T-cell (primary cell): ENCODE measurements at regions not wholly inside any gene's neighbourhood (a gene's known extent, or its start where the extent isn't known, plus 50 kb on each side); places are given as distances from the start of the nearest gene placed in this dataset.

ENCODE experiments used
- ATAC-seq, 4 experiments: fragments of 200-7000 bp in 3 of 4; fragments of 150-1000 bp in 1 of 4; cut with Tn5 transposase; replicated peaks in 1 of 4; 1 replicate in 3 of 4; 2 replicates in 1 of 4; pipeline ENCODE4 v1.10.0; 2021; ENCODE audit warnings: moderate library complexity in 3 of 4, mild to moderate bottlenecking in 2 of 4, moderate number of reproducible peaks in 1 of 4
- CTCF ChIA-PET, 2 donors: fragments of 300-600 bp; sonication (Branson Sonifier 250); formaldehyde crosslinking; loops; one replicate each; lab custom pipeline; 2022; ENCODE audit warnings: antibody characterized with exemption in 2 of 2; lab: Charles Lee
- POLR2A ChIA-PET, 2 donors: fragments of 300-600 bp; sonication (Branson Sonifier 250); formaldehyde crosslinking; loops; one replicate each; lab custom pipeline; 2022; ENCODE audit warnings: antibody characterized with exemption in 2 of 2; lab: Charles Lee
- DNase-seq, 35 experiments: peaks; one replicate each; pipeline versions ENCODE4 v3.0.0 to v3.0.0-alpha.2; 2013 to 2023
- H3K27ac ChIP-seq: one replicate; pipeline ENCODE4 v1.5.1; 2013; ENCODE audit warnings: low read length
- H3K27me3 ChIP-seq, 2 experiments: replicated peaks in 1 of 2; 1 replicate in 1 of 2; 2 replicates in 1 of 2; pipeline versions ENCODE4 v1.6.1 to v1.7.0; 2013; ENCODE audit warnings: low read length in 1 of 2, mixed read lengths in 1 of 2; ENCODE audit not compliant: control insufficient read depth in 2 of 2, insufficient read depth in 2 of 2; ENCODE audit errors: extremely low read depth in 1 of 2
- H3K36me3 ChIP-seq, 2 donors: 1 replicate in 1 of 2; 2 replicates in 1 of 2; pipeline versions ENCODE4 v1.6.1 to v1.7.0; 2013; ENCODE audit warnings: low read length in 1 of 2; ENCODE audit not compliant: control insufficient read depth in 2 of 2, insufficient read depth in 1 of 2; ENCODE audit errors: extremely low read depth in 1 of 2
- H3K4me1 ChIP-seq, 2 experiments: 1 replicate in 1 of 2; 2 replicates in 1 of 2; pipeline versions ENCODE4 v1.6.1 to v1.7.0; 2013; ENCODE audit warnings: low read length in 2 of 2, mixed read lengths in 1 of 2; ENCODE audit not compliant: insufficient read depth in 2 of 2, control insufficient read depth in 1 of 2; ENCODE audit errors: extremely low read depth in 1 of 2
- H3K4me3 ChIP-seq, 2 donors: 1 replicate in 1 of 2; 2 replicates in 1 of 2; pipeline versions ENCODE4 v1.5.1 to v1.7.0; 2013; ENCODE audit warnings: mild to moderate bottlenecking in 2 of 2, low read length in 1 of 2, moderate library complexity in 1 of 2; ENCODE audit not compliant: control insufficient read depth in 1 of 2; ENCODE audit errors: extremely low read depth in 1 of 2
- H3K9me3 ChIP-seq: 2 replicates; pipeline ENCODE4 v1.7.0; 2013
- H3K27ac Mint-ChIP-seq, 2 donors: one replicate each; pipeline ENCODE4 v1.8.0; 2020 to 2021; ENCODE audit warnings: mild to moderate bottlenecking in 2 of 2, mixed read lengths in 2 of 2
- H3K27me3 Mint-ChIP-seq, 2 donors: one replicate each; pipeline ENCODE4 v1.8.0; 2021 to 2022; ENCODE audit warnings: mixed read lengths in 2 of 2
- H3K36me3 Mint-ChIP-seq: one replicate; pipeline ENCODE4 v1.8.0; 2021; ENCODE audit warnings: mixed read lengths
- H3K4me1 Mint-ChIP-seq, 3 donors: one replicate each; pipeline ENCODE4 v1.8.0; 2020 to 2022; ENCODE audit warnings: mixed read lengths in 3 of 3, mild to moderate bottlenecking in 1 of 3
- H3K4me3 Mint-ChIP-seq, 3 donors: one replicate each; pipeline ENCODE4 v1.8.0; 2020 to 2022; ENCODE audit warnings: mild to moderate bottlenecking in 3 of 3, mixed read lengths in 3 of 3, moderate library complexity in 3 of 3
- H3K9me3 Mint-ChIP-seq, 3 donors: one replicate each; pipeline ENCODE4 v1.8.0; 2020 to 2022; ENCODE audit warnings: mixed read lengths in 3 of 3
- WGBS: methylation state at CpG from one replicate; pipeline ENCODE4 v1.1.5; 2013; ENCODE audit warnings: missing lambda C conversion rate; ENCODE audit not compliant: insufficient coverage; 5-methylcytosine and 5-hydroxymethylcytosine counted together

GRCh38 chr5:2460098-2460497 lies 291.4 kb downstream of the IRX2 start:
- no peaks in the 10 kb centered on the region for H3K4me1 Mint-ChIP-seq
- CTCF ChIA-PET = interaction anchor here in 1 of 2 donors (0.5 kb wide), 1 partner anchor 12 kb away, joined by 3 read pairs; no protein-coding TSS in a partner anchor
- H3K9me3 Mint-ChIP-seq = peaks cover 0 to 4% (median 0%) of the 10 kb centered on the region in 3 donors
- no peak for ATAC-seq
- WGBS = 75% methylated on average over 2 of the region's 3 CpGs
- Histone ChIP-seq H3K27me3 (peaks cover 0 to 11% of the 10 kb centered on the region in 2 experiments), H3K4me1 (no peaks in the 10 kb centered on the region), H3K27ac (no peak overlapping the region), H3K9me3 (no peaks in the 10 kb centered on the region), H3K36me3 (no peaks in the 10 kb centered on the region), H3K4me3 (no peak overlapping the region)
- peaks cover 4 to 5% of the 10 kb centered on the region in 2 donors for H3K27me3 Mint-ChIP-seq
- no peak overlapping the region for H3K27ac Mint-ChIP-seq
- POLR2A ChIA-PET = no interaction called here
- H3K4me3 Mint-ChIP-seq = no peak overlapping the region
- no peaks in the 10 kb centered on the region for H3K36me3 Mint-ChIP-seq
- no peak for DNase-seq

DNA sequence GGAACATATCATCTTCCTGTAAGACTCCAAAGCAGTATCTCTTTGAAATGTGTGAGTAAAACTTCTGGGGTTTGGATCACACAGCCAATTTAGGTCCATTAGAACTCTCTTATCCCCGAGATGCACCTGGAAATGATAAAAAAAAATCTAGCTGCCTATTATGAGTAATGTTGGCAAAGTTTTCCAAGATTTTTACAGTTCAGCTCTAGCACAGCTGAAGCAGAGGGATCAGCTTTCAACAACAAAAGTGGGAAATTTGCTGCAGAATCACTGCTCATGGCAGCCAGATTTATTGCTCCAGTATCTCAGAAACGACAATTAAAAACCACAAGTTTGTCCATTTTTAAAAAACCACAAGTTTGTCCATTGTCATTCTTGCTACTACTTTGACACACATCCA lies 292.2 kb downstream of the IRX2 start:
- H3K27ac ChIP-seq = no peak overlapping the region
- H3K4me1 ChIP-seq = no peaks in the 10 kb centered on the region
- WGBS = no CpG with 5 or more reads among the region's 2 CpGs
- H3K27me3 ChIP-seq = peaks cover 0 to 11% of the 10 kb centered on the region in 2 experiments
- no peak for ATAC-seq
- H3K36me3 ChIP-seq = no peaks in the 10 kb centered on the region
- peaks cover 0 to 4% (median 0%) of the 10 kb centered on the region in 3 donors for H3K9me3 Mint-ChIP-seq
- POLR2A ChIA-PET = no interaction called here
- no peak overlapping the region for H3K27ac Mint-ChIP-seq
- H3K36me3 Mint-ChIP-seq = no peaks in the 10 kb centered on the region
- no peaks in the 10 kb centered on the region for H3K9me3 ChIP-seq
- peaks cover 4 to 5% of the 10 kb centered on the region in 2 donors for H3K27me3 Mint-ChIP-seq
- no peak overlapping the region for H3K4me3 Mint-ChIP-seq
- no peaks in the 10 kb centered on the region for H3K4me1 Mint-ChIP-seq
- H3K4me3 ChIP-seq = no peak overlapping the region
- no peak for DNase-seq
- CTCF ChIA-PET = interaction anchor here in 1 of 2 donors (0.5 kb wide), 1 partner anchor 13 kb away, joined by 3 read pairs; no protein-coding TSS in a partner anchor

DNA sequence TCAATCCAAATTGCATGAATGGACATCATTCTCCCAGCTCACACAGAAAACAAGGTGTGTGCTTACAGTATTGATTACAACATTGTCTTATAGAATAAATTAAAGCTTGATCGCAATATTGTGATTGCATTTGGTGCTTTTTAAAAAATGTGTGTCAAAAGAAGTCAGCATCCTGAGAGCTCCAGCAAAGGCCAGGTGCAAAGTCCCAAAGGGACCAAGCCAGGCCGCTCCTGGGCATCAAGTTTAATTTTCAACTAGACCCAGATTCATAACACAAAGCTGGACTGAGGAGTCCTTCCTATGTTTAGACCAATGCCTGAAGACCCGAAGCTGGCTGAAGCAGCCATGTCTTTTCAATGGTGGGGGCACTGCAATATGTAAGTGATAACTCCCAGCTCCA lies 295.6 kb downstream of the IRX2 start:
- H3K36me3 Mint-ChIP-seq = no peaks in the 10 kb centered on the region
- H3K27ac Mint-ChIP-seq = no peak overlapping the region
- Histone ChIP-seq H3K36me3 (no peaks in the 10 kb centered on the region), H3K27me3 (peaks cover 0 to 11% of the 10 kb centered on the region in 2 experiments), H3K4me1 (no peaks in the 10 kb centered on the region), H3K9me3 (no peaks in the 10 kb centered on the region), H3K27ac (no peak overlapping the region), H3K4me3 (no peak overlapping the region)
- H3K27me3 Mint-ChIP-seq = peaks cover 4 to 5% of the 10 kb centered on the region in 2 donors
- H3K4me1 Mint-ChIP-seq = no peaks in the 10 kb centered on the region
- no CpG with 5 or more reads among the region's 3 CpGs for WGBS
- H3K9me3 Mint-ChIP-seq = no peaks in the 10 kb centered on the region
- CTCF ChIA-PET = no interaction called here
- POLR2A ChIA-PET = no interaction called here
- no peak for ATAC-seq
- no peak for DNase-seq
- H3K4me3 Mint-ChIP-seq = no peak overlapping the region

DNA sequence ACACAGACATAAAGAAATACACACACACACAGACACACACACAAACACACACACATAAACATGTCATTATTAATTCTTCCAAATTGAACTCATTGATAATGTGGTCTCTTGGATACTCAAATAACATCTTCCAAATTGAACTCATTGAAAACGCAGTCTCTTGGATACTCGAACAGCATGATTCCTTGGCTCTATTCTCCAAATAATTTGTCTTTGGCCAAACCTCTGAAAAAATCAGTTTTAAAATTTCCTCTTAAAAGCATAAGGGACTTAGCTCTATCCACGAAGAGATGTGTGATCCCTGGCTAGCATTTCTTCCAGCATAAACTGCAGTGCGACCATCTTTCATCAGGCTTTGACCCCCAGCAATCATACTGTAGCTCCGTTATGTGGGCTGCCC lies 296.6 kb downstream of the IRX2 start:
- no peaks in the 10 kb centered on the region for H3K36me3 Mint-ChIP-seq
- Histone ChIP-seq H3K27me3 (peaks cover 0 to 8% of the 10 kb centered on the region in 2 experiments), H3K36me3 (no peaks in the 10 kb centered on the region), H3K4me1 (no peaks in the 10 kb centered on the region), H3K27ac (no peak overlapping the region), H3K4me3 (no peak overlapping the region), H3K9me3 (no peaks in the 10 kb centered on the region)
- ChIA-PET CTCF (no interaction called here), POLR2A (no interaction called here)
- H3K4me3 Mint-ChIP-seq = no peak overlapping the region
- DNase-seq (no peak), ATAC-seq (no peak)
- WGBS = 75% methylated on average over 2 of the region's 5 CpGs
- no peaks in the 10 kb centered on the region for H3K9me3 Mint-ChIP-seq
- no peaks in the 10 kb centered on the region for H3K4me1 Mint-ChIP-seq
- no peak overlapping the region for H3K27ac Mint-ChIP-seq
- peaks cover 2% of the 10 kb centered on the region in 2 donors for H3K27me3 Mint-ChIP-seq

- Histone ChIP-seq H3K36me3 (no peaks in the 10 kb centered on the region), H3K27me3 (peaks cover 0 to 8% of the 10 kb centered on the region in 2 experiments), H3K4me1 (no peaks in the 10 kb centered on the region), H3K4me3 (no peak overlapping the region), H3K27ac (no peak overlapping the region), H3K9me3 (no peaks in the 10 kb centered on the region)
- H3K4me3 Mint-ChIP-seq = no peak overlapping the region
- no peak overlapping the region for H3K27ac Mint-ChIP-seq
- no peaks in the 10 kb centered on the region for H3K36me3 Mint-ChIP-seq
- H3K9me3 Mint-ChIP-seq = no peaks in the 10 kb centered on the region
- DNase-seq (no peak), ATAC-seq (no peak)
- 90% methylated on average over 2 of the region's 3 CpGs for WGBS
- H3K27me3 Mint-ChIP-seq = no peaks in the 10 kb centered on the region
- no peaks in the 10 kb centered on the region for H3K4me1 Mint-ChIP-seq
- CTCF ChIA-PET = no interaction called here
- POLR2A ChIA-PET = no interaction called here
Measured at GRCh38 chr5:2453781-2454180, 297.7 kb downstream of the IRX2 start.

GRCh38 chr5:2451100-2451499 lies 300.4 kb downstream of the IRX2 start:
- H3K27ac Mint-ChIP-seq = no peak overlapping the region
- H3K4me1 Mint-ChIP-seq = no peaks in the 10 kb centered on the region
- H3K27me3 Mint-ChIP-seq = no peaks in the 10 kb centered on the region
- ATAC-seq = no peak
- Histone ChIP-seq H3K9me3 (no peaks in the 10 kb centered on the region), H3K27ac (no peak overlapping the region), H3K4me1 (no peaks in the 10 kb centered on the region), H3K4me3 (no peak overlapping the region), H3K36me3 (no peaks in the 10 kb centered on the region), H3K27me3 (no peaks in the 10 kb centered on the region)
- H3K9me3 Mint-ChIP-seq = peaks cover 0 to 9% (median 9%) of the 10 kb centered on the region in 3 donors
- DNase-seq = no peak
- H3K36me3 Mint-ChIP-seq = no peaks in the 10 kb centered on the region
- POLR2A ChIA-PET = no interaction called here
- H3K4me3 Mint-ChIP-seq = no peak overlapping the region
- CTCF ChIA-PET = no interaction called here
